ENCODE measurements at regions not wholly inside any gene's neighbourhood (a gene's known extent, or its start where the extent isn't known, plus 50 kb on each side); places are given as distances from the start of the nearest gene placed in this dataset.

GRCh38 chr4:30617836-30618235 lies 102.3 kb upstream of the PCDH7 start:
- TF ChIP-seq CTCF (conservative IDR thresholded peaks at IDR 0.05) (no peak), ZFX (IDR thresholded peaks at IDR 0.05) (no peak)

Measured in C4-2B (cell line).